HG03521 (cell line): ENCODE measurements at regions not wholly inside any gene's neighbourhood (a gene's known extent, or its start where the extent isn't known, plus 50 kb on each side); places are given as distances from the start of the nearest gene placed in this dataset.
"Not testable (repeated sequence)": the region's sequence is repeated elsewhere in the genome, so short reads cannot be mapped to it uniquely, and the experiment has no call there.

Experiments used
- ATAC-seq: cut with Tn5 transposase; IDR thresholded peaks from one replicate; pipeline ENCODE4 v1.9.1; 2021; ENCODE audit warnings: mild to moderate bottlenecking, moderate library complexity; ENCODE audit not compliant: unreplicated experiment

DNA sequence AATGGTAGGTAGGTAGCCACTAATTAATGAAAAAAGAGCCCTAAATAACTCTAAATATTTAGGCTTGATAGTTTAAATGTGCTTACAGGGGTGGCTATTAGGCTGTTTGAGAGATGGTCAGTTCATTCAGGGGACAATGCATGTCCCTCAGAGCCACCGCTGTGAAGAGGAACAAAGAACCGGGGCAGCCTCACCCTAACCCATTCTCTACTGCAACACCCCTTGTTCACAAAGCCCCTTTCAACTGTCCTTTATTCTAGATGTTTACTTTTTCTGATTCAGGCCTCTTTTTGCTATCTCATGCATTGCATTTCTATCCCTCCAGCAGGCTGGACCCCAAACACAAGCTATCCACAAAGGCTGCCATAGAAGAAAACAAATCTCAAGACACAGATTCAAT lies 906.7 kb downstream of the NR2F1-AS1 start:
- no peak for ATAC-seq

DNA sequence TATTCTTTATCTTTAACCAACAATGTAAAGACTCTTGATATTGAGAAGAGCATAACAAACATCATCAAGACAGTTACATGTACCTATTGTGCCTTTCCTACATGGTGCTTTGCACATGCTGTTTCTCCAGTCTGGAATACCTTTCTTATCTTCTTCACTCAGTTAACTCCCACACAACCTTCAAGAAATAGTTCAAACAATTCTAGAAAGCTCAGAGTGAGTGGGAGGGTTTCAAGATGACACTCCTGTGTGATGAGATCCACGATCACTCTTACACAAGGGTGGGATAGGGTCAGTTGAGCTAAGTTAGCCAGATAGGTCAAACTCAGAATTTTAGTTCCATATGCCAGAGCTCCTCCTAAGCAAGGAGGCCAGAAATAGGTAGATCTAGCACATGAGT lies 915.5 kb downstream of the NR2F1-AS1 start:
- ATAC-seq = no peak

GRCh38 chr5:92662741-92663140 lies 918.3 kb downstream of the NR2F1-AS1 start:
- ATAC-seq = no peak

DNA sequence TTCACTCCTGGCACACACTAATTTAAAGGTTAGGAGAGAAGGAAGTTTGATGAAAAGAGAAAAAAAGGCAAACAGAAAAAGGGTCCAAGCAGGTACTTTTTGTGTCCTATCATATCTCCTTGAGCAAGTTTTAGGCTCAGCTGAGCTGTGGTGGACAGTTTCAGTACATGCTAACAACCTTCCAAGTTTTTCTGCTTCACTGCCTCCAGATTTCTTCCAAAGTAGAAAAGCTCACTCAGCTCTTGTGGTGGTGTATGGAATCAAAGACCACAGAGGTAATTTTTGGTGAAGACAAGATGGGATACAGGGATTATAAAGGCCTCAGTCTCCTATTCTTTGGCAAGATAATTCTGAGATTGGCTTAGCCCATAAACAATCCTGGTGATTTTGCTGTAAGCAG lies 921.8 kb downstream of the NR2F1-AS1 start:
- no peak for ATAC-seq

- not testable (repeated sequence) for ATAC-seq
Measured at GRCh38 chr5:92654601-92655000, 926.4 kb downstream of the NR2F1-AS1 start.

DNA sequence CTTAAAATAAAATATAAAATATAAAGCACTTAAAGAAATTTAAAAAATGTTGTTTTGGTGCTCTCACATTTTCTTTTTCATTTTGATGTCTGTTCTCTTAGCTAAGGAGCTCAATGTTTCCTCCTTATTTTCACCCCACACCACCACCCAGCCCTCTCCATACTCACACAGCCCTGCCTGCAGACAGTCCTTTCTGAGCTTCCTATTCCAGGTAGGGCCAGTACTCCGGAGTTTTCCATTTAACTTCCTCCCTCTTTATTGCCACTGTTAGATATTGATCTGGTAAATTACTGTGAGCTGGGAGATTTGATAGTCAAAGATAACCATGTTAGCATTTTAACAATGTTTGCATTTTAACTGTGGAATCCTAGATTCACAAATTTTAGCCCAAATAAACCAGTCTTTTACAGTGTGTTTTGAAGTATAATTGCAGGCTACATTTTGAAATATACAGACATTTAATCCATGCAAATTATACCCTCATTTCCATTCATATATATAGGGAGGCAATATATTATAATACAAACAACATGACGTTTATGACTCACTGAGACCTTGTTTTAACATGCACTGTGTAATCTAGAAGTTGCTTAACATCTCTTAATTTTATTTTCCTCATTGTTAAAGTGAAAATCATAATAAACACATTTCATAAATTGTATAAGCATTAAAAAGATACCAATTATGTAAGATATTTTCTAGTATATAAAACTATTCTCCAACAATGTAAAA lies 927.1 kb downstream of the NR2F1-AS1 start:
- ATAC-seq = no peak

- no peak for ATAC-seq
Measured at GRCh38 chr5:92652756-92653155, 928.3 kb downstream of the NR2F1-AS1 start.

DNA sequence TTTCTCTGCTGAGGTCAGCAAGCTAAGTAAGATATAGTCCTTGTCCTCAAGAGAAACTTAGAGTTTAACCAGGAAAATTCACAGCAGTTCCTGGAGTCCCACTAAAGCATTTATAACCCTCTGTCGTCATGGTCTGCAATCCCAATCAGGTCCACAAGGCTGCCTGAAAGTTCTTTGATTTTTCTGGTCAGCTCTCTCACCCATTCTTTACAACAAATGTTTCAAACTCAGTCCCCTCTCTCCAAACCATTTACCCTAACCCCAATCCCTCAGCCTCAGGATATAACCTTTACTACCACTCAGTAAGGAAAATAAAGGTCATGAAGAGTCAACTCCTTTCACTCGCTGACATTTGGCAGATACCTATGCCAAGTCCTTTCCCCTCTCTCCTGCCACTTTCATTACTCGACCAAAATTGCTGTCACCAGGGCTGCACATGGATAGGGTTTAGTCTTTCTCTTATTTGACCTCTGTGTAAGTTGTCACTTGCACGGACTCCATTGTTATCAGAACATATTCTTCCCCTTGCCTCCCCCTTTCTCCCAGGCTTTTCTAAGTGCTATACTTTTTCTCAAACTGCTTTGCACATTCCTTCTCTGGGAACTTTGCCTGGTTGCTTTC lies 936.6 kb downstream of the NR2F1-AS1 start:
- ATAC-seq = no peak

DNA sequence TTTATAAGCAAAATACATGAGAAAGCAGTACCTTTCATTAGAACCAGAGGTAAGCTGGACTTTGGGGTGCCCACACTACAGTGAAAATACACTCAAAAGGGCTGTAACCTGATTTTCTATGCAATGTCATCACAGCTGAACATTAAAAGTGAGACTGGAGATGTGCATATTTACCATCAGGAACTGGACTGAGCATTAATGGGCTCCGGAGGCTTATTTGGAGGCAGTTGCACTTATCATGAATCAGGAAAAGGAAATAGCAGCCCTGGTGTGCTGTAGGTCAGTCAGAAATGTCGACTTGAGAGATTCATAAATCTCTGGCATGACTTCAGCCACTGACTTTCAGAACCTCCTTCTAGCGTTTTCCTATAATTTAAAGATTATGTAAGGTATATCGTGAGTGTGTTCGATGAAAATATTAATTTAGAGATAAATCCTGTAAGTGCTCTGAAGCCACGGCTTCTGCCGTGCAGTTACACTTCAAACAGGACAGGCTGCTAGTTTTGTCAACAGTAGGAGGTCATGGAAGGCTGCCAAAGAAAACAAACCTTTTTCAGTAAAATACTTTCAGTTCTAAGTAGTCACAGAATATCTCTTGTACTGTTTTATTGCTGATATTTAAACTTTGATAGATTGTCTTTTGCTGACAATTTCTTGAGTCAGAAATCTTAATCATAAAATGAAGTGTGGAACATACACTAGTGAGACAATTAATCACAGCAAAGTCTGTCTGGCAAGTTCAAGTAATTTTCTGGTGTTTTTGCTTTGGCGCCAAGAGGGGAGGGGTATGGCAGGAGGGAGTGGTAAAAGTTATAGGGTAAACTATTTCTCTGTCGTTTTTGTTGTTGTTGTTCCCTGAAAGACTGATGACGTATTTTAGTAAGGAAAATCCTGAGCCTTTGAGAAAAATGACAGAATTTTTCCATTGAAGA lies 939.7 kb downstream of the NR2F1-AS1 start:
- no peak for ATAC-seq

- no peak for ATAC-seq
Measured at GRCh38 chr5:92640340-92640739, 940.7 kb downstream of the NR2F1-AS1 start.

GRCh38 chr5:92637960-92638359 lies 943.1 kb downstream of the NR2F1-AS1 start:
- ATAC-seq = no peak

DNA sequence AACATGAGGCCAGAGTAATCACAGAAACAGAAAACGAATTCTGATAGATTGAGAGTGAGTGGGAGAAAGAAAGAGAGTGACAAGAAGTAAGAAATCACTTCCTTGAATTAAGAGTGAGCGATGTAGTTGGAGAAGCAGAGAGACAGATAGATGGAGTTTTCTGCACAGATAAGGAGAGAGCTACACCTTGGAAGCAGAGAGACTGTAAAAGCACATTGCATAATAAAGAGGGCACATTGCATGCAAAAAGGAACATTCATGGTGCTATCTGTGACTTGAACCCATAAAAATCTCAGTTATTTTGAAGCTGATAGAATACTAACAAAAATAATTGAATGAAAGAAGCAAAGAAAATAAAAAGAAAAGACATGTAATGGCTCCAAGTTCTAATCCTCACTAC lies 943.8 kb downstream of the NR2F1-AS1 start:
- ATAC-seq = no peak

DNA sequence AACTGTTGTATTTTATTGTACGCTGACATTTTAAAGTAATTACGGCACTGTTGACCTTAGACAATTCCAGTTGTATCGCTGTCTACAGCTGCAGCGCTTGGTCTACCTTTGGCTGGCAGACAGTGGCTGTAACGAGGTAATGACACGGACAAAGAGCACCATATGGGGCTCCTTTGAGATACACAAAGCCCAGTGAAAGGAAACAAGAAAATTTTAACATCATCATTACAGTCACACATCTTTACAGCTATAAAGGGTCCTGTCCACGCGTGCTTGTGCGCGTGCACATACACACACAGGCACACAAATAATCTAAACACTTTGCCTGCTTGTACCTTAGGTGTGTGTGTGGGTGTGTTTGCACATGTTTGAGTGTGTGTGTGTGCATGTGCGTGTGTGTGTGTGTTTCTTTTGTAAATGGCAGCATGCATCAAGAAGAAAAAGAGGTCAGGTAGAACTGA lies 946.0 kb downstream of the NR2F1-AS1 start:
- no peak for ATAC-seq

GRCh38 chr5:92633875-92634487 lies 947.0 kb downstream of the NR2F1-AS1 start:
- no peak for ATAC-seq

- no peak for ATAC-seq
Measured at GRCh38 chr5:92633176-92633575, 947.8 kb downstream of the NR2F1-AS1 start.

- ATAC-seq = not testable (repeated sequence)
Measured at GRCh38 chr5:92631237-92631701, 949.8 kb downstream of the NR2F1-AS1 start.

DNA sequence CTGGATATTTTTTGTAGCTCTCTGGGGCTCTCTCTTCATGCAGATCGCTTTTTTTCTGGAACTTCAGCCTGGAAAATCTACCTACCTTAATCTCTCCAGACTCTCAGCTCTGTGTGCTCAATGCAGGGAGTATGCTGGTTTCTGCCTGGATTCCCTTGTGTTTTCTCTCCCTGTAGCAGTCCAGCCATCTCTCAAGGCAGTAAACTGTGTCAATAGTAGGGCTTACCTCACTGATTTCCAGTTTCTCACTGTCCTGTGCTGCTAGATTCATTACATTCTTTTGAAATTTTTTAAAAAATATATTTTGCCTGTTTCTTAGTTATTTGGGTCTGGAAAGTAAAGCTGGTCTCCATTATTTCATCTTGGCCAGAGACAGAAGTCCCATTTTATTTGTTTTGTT lies 951.4 kb downstream of the NR2F1-AS1 start:
- no peak for ATAC-seq

- no peak for ATAC-seq
Measured at GRCh38 chr5:92629000-92629399, 952.0 kb downstream of the NR2F1-AS1 start.

DNA sequence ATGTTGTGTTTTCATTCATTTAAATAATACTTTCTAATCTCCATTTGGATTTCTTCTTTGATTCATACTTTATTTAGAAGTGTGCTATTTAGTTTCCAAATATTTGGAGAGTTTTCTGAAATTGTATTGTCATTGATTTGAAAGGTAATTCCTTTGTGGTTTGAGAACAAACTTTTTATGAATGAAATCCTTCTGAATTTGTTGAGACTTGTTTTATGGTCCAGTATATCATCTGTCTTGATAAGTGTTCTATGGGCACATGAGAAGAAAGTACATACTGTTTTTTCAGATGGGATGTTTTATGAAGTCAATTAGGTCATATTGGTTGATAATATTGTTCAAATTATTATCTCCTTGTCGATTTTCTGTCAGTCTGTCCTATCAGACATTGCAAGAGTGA lies 953.8 kb downstream of the NR2F1-AS1 start:
- no peak for ATAC-seq

DNA sequence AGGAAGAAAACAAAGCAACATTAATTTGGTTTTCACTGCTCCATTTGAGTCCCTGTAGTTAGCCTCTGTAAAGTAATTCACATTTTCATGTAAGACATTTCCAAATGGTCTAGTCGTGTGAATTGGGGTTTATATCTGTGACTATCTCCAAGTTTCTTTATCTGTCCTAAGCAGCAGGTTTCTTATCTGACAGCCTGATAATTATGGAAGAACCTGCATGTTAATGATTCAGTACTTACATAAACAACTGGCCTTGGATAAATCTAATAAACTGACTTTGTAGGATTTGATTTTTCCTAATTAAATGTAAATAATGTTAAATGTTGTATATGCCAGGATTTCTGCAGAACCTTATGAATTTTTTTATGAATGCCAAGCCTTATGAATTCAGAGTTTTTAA lies 964.9 kb downstream of the NR2F1-AS1 start:
- no peak for ATAC-seq

DNA sequence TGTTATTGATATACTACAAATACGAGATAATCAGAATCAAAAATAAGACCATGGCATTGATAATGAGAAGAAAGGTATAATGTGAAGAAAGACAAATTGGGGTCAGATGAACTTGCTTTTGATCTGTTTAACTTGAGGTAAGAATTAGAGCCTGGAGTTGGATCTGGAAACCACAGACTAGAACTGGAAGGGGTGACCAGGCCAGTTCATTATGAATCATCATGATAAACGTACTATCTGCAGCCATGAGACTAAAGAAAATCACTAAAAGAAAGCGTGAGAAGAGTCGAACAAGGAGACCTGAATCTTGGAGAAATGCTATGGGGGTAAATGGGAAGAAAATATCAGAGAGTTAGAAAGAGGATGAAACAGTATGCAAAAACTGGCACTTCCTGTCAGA lies 967.5 kb downstream of the NR2F1-AS1 start:
- ATAC-seq = no peak
